Hypothalamus (tissue), 51 donors: ENCODE measurements at regions not wholly inside any gene's neighbourhood (a gene's known extent, or its start where the extent isn't known, plus 50 kb on each side); places are given as distances from the start of the nearest gene placed in this dataset.

ENCODE experiments used
- DNase-seq, 51 donors: peaks; one replicate each; lab custom pipeline; 2025; lab: John Stamatoyannopoulos, UW

DNA sequence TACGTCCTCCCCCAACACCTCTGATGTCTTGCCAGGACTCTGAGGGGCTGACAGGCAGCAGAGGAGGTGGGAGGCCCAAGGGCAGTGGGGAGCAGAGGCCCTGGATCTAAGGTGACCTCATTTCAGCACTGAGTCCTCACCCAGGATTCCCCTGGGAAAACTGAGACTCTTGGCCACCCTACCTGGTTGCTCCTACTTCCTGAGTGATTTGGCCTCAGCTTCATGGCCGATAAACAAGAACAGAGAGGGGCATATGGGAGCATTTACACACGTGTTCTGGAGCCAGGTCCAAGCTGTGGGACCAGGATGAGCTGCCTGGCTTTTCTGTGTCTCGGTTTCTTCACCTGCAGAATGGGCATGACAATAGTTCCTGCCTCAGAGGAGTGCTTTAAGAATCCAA, 133.8 kb downstream of the ANKRD60 start:
- no peak for DNase-seq

DNA sequence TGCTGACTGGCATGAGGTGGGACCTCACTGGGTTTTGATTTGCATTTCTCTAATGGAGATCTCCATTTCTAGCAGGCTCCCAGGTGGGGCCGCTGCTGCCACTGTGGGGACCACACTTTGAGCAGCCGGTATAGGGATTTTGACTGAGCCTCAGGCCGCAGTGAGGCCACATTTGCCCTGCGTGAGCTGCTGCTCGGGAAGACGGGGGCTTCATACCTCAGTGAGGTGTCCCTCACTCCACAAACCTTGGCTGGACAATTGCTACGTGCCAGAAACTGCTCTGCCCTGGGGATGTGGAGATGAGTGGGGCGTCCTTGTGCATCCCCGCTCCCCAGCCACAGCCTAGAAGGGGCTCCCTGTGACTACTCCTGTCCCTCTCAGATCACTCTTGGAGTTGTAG, 134.3 kb downstream of the ANKRD60 start:
- DNase-seq = no peak

DNA sequence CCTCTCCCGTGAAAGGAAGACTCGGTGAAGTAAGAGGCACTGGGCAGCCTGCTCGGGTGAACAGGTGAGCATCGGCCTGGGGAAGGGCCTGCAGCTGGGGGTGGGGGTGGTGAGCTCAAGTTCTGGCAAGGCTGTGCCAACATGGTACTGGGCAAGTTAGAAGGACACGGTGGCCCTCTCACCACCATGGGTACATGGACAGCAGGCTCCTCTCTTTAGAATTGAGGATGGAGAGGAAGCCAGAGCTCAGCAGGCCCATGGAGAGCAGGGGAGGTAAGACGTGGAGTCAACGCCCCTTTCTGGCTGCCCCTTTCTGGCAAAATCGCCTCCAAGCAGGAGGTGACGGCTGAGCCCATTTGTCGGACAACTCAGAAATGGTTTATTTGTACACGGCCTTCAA, 135.6 kb downstream of the ANKRD60 start:
- DNase-seq = no peak

DNA sequence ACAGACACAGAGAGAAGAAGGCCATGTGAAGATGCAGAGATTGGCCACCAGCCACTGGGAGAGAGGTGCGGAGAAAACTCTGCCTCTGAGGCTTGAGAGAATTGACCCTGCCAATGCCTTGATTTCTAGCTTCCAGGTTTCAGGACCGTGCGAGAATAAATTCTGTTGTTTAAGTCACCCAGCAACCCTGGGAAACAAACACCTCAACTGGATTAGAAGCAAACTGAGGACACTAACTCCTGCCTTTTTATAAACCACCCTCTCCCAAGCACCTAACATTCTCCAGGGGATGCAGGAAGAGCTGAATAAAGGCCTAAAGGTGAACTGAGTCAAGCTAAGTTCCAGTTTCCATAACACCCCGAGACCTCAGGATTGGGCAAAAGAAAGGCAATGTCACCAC, 136.1 kb downstream of the ANKRD60 start:
- no peak for DNase-seq

DNA sequence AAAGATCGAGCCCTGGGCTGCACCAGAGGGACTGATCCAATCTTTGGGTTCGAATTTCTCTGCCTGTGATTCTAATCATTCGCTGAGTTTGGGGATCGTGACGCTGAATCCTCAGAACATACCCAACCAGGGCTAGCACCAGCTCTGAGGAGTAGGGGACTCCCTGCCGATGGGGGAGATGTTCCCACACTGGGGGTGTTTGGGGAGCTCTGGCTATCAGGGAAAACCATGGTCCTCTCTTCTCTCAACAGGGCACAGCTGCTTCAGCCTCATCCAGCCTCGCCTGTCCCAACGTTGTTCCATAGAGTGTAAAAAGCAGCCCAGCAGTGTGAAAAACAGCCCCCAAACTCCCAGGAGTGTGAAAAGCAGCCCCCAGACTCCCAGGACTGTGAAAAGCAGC, 136.6 kb downstream of the ANKRD60 start:
- DNase-seq = no peak

DNA sequence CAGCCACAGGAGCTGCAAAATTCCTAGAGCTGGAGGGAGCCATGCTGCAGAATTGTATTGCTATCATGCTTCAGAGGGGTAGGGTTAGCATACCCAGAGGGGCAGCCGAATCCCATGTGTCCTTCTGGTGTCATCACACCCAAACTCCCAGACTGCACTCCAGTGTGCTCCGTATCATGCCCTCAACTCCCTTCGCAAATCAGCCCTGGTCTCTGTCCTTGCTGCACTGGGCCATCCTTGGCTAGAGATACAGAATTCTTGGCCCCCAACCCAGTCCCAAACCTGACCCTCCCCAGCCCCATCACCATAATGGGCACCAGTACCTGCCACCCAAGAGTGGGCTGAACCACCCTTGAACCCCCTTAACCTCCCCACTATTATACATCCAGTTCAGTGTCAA, 138.3 kb downstream of the ANKRD60 start:
- no peak for DNase-seq

DNA sequence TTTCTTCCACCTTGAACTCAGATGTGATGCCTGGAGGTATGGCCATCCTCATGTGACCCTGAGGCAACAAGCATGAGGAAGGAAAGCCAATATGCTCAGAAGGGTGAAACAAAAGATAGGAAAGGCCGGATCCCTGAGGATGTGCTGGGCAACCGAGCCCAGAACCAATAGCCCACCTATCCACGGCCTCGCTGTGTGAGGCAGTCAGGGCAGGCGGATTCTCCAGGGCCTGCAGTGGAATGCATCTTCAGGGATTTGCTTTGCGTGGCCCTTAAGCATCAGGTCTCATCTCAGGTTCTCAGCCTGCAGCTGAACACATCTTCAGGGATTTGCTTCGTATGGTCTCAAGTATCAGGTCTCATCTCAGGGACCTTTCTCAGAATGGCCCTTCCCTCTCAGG, 139.8 kb downstream of the ANKRD60 start:
- no peak for DNase-seq

DNA sequence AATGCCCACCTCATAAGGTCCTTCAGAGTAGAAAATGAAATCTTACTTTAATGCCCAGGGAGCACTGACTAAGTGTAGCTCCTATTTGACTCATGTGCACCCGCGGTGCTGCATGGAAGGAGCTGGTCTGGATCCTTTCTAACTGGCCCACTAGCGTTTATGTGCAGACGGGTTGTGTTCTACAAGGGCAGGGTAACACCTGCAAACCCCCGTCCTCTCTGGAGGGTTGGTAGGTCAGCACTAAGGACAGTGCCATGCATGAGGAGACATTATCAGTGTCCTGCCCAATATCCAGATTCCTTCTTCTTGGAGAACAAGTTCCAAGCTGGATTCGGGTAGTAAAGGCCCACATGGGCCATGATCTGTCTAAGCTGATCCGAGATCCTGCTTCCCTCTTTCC, 140.3 kb downstream of the ANKRD60 start:
- no peak for DNase-seq

DNA sequence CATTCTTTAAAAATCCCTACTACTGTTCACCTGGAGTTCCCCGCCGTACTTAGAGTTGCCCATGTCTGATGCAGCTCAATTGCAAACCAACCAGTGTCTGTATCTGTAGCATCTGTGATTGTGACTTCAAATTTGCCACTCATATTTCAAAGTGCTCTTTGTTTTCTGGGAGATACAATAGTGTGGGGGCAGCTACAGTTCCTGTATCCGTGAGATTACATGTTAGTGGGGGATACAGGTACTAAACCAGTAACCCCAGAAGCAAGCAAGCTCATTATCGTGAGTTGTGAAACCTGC, 140.9 kb downstream of the ANKRD60 start:
- DNase-seq = no peak

DNA sequence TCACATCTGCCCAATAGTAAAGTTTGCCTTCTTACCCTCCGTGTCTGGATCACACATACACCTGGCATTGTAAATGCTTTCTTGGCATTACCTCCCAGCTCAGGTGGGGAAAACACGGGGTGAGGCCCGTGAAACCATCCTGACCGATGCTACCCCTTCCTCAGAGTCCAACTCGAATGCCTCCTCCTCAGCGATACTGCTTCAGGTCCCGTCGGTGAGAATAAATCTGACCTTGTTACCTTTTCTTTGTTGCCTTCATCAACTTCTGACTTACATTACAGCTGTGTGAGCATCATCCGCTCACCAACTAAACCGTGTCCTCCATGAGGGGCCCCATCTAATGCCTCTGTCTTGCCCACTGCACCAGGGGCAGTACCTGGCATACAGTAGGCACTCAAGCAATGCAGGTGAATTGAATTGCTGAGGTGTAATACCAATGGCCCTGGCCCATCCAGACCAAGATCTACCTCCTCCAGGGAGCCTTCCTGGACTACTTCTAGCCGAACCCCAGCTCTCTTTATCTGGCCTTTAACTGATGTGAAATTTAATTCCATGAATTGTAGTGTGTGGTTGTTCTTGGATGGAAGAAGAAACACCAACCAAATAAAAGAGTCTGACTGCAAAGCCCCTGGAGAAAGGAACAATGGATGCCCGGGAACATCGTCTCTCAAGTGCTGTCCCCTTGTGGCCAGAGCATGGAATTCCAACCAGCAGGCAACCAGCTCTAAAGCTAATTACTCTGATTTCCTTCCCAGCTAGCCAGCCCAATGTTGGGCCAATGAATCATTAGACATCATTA, 141.5 kb downstream of the ANKRD60 start:
- peak in 17 of 51 donors; percentile 4 to 54 (median 13) for DNase-seq

DNA sequence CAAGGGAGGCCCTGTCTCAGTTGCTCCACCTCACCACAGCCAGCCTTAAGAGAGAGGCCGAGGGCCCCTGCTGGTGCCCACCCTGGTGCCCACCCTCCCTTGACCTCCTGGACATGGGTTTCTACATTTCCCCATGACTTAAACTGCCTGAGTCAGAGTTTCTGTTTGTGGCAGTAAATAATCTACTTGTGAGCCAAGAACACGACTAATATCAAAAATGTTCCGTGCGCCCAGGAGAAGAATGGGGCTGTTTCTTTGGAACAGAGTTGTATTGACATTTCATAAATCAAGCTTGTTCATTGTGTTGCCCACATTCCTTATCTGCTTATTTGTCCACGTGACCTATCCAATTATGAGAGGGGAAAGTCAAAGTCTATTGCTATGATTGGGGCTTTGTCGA, 143.5 kb downstream of the ANKRD60 start:
- DNase-seq = no peak

DNA sequence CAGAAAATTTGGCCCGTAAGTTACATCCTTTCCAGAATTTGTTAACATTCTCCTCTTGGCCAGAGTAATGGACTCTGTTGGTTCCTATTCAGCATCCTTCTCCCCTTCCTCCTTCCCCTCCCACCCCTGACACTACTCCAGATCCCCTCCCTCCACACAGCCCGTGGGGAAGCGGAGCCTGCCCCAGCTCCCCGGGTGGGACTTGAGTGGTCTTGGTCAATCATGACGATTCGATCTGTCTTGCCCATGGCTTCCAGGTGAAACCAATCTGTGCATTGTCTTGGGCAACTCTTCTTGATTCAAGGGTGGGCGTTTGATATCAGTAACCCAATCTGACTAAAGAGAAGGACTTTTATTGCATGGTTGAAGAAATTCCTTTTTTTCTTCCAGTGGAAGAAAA, 143.9 kb downstream of the ANKRD60 start:
- DNase-seq = no peak

DNA sequence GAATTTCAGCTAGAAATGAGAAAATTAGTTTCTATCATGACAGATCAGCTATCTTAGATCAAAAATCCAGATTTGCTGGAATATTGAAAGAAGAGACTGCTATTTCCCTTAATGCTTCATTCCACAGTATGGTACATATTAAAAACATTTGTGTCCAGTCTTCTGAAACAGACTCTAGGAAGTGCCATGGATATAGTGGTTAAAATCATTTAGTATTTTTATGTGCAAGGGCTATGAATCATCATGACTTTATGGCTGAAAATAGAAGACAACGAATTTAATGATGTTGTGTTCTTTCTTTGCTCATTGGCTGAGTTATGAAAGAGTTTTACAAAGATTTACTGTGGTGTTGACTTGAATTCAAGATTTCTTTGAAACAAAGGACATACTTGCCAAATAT, 146.6 kb downstream of the ANKRD60 start:
- DNase-seq = no peak

DNA sequence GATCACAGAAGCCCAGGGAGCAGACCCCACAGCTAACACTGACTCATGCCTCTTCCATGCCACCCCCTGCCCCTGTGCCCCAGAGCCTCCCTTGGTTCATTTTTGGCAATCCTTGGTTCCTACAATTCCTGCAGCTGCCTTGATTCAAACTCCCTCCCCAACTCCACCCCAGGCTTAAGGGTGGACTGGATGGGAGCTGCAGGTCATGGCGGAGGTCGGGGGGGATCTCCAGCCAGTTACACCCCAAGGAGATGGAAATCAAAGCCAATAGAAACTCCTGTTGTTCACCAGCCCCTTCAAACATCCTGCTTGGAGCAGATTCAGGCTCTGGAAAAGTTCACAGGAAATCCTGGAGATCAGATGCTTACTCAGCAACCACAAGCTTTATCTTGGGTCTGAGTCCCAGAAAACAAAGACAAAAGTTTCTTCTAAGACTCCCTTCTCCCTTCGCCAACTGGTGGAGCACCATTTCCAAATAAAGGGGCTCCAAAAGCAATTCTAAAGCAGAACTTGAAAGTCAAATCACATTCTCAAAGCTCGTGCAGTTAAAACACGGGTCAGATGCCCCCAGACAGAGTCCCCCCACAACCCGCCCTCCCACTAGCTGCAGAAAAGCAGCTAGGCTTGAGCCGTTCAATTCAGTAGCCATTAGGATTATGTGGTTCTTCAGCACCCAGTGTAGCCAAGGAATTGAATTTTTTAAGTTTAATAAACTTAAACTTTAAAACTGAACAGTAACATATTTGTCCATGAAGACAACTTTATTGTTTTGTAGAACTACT, 149.5 kb downstream of the ANKRD60 start:
- DNase-seq = no peak

DNA sequence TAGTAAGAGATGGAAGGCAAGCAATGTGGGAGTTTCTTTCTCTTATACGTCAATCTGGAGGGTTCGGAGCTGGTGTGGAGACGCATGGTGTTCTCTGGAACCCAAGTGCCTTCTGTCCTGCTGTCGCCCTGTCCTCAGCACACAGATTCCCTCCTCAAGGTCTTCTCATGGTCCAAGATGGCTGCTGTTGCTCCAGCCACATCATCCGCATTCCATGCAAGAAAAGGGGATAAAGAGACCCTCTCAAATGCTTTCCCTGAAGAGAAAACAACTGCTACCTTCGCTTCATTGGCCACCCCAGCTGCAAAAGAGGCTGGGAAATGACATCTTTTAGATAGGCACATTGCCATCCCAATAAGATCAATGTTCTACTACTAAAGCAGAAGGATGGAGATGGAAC, 151.2 kb downstream of the ANKRD60 start:
- no peak for DNase-seq

DNA sequence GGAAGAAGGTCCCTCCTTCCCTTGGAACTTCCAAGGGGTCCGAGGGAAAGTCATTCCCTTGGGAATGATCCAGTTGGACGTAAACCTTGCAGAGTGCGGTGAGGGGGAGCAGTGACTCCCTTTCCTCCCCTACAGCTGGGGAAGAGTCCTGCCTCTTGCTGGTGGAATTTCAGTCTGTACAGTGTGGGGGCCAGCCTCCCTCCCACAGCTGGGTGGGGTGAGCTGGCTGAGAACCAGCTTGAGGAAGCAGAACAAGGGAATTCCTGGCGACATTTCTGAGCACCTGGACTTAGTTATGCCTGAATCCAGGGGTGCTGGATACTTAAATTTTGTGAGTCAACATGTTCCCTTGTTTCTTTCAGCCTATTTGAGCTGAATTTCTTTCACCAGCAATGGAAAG, 152.0 kb downstream of the ANKRD60 start:
- DNase-seq = no peak

DNA sequence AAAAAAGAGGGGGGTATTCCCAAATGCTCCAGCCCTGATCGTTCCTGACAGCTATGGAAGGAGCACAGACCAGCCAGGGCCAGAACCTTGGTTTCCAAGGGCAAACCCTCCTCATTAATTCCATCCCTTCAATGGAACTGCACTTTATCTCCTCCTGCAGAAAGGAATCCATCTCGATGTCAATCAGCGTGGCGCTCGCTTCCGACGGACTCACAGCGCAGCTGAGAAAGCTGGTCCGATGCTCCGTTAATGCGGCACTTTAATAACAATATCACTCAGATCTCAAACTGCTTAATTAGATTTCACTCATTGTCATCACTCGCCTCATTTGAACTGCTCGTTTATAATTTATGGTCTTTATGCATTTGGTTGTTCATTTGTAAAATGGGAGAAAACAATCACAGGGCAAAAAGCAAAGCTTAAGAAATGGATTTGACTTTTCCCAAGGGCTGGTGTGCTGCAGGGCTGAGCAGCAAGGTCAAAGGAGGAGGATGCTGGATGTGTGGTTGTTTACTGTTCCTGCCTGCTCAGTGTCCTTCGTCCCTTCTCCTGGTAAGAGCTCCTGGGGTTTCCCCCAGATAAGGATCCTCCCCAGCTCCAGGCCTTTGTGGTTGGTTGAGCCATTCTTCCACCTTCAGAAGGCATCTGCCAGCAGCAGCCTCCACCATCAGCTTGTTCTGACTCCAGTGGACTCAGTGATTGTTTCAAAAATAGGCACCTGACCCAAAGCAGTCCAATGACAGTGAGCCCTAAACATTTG, 152.7 kb downstream of the ANKRD60 start:
- DNase-seq = no peak

DNA sequence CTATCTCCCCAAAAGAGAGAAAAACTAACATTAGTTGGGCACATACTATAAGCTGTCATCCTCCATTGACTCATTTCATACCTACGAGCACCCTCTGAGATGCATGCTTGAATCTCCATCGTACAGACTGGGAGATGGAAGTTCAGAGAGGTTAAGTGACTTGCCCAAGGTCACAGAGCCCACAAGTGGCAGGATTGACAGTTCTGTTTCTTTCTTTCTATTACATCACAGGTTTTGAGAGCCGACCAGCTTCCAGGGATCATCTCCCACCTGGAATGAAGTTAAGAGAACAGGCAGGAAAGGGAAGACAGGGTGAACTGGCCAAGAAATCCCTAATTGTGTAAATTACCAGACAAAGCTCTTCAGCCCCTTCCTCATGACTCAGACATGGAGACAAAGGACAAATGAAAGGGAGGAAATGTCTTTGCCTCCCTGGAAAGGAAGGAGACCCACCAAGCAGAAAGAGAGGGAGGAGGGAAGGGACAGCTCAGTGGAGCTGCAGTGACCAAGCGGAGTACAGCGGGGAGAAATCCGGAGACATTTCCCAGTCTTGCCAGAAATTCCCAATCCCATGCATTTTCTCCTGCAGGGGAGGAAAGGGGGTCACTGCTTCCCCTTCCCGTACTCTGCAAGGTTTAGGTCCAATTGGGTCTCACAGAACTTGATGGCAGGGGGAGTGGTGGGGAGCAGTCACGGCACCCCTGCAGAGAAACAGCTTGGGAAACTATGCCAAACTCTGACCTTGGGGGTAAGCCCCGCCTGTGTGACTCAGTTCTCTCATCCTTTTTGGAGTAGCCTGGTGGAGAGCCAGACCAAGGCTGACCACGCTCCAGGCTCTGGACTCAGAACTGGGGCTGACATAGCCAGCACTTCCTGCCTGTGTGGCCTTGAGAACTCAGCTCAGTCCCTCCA, 154.3 kb downstream of the ANKRD60 start:
- DNase-seq = no peak

DNA sequence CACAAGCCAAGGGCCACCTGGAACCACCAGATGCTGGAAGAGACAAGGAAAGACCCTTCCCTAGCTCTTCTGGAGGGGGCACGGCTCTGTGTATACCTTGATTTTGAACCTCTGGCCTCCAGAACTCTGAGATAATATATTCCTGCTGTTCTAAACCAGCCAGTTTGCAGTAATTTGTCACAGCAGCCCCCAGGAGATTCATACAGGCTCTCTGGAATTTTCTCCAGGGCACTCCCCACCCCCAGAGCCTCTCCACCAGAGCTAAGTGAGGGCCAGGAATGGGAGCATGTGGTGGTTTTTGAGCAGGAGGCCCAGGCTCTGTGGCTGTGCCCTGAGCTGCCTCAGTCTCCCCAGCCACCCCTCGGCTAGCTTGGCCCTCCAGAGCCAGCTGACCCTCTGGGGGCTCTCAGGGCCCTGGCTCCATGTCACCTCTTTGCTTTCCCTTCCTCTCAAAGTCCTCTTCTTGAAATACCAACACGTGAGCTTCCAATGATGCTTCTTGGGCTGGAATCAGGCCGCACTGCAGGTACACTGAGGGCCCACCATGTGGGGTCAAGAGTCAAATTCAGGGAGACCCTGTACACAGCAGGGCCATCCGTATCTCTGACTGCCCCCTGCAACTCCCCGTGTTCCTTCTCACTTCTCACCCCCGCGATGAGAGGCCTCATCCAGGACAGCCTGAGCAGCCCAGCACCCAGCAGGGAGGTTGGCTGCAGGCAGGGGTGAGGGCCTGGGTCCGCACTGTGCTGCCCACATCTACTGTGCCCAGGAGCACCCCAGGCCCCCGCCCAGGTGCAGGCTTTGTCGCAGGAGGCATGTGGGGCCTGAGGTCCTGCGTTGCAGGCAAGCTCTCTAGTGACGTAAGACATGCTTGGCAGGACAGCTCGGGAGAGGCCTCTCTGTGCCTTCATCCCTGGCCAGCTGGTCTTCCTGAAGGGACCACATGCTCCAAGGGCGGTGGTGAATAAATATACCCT, 155.5 kb downstream of the ANKRD60 start:
- DNase-seq = no peak
